ENCODE measurements at regions not wholly inside any gene's neighbourhood (a gene's known extent, or its start where the extent isn't known, plus 50 kb on each side); places are given as distances from the start of the nearest gene placed in this dataset.

DNA sequence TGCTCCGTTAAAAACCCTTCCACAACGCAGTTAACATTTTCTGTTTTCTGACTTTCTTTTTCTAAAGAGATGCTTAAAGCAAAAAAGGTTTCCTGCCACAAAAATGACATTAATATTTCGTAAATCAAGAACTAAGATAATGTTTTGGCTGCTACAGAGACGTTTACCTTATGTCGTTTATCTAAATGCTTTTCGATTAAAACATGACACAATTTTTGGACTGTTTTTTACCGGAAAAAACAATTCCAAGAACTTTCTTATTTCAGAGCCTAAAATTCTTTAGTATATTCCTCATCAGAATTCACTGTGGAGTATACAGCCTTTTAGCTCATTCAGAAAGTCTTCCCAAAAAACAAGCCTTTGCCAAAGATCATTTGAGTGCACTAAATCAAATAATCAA, 278.0 kb upstream of the TCF4 start:
- DNase-seq: no peak

DNA sequence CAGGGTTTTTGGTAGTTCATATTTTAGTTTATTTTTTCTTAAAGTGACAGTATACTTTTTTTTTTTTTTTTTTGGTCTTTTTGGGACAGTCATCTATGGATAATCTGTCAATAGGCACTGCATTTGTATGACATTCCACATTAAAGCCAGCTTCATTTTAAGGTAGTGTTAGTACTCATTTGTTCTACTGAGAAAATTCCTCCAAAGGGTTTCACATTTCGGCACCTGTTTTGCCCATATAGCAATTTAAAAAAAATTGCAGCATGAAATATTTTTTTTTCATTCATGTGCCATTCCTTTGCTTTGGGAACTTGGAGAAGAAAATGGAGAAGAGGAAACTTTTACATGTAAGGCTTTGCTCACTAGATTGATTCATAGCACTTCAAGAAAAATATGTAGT, 276.3 kb upstream of the TCF4 start:
- no peak for DNase-seq

DNA sequence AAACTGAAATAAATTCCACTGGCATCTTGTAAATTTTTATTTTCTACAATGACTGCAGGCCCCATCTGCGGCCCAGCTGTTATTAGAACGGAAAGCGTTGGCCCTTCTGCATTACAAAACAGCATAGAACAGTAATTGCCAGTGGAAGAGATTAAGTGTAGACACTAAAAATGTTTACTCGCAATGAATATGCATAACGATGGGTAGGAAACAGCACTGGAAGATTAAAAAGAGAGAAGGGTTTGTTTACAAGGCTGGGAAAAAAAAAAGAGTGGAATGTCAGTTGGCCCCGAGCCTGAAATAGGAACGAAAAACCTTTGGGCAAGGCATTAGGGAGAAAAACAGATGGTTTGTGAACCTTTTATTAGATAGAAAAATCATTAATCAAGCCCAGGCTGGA, 275.9 kb upstream of the TCF4 start:
- DNase-seq: no peak

DNA sequence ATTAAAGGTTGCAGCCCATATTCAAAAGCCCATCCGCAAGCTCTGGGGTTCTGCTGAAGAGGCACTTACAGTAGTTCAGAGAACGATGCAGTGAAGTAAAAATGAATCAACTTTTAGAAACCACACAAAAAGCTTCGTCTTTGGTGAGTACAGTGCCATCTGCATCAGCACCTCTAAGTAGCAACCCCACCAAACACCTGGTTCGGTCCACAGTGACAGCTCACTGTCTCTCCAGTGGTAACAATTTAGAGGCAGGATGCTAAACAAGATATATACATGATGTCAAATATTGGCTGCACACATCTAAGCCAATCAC, 275.4 kb upstream of the TCF4 start:
- no peak for DNase-seq

DNA sequence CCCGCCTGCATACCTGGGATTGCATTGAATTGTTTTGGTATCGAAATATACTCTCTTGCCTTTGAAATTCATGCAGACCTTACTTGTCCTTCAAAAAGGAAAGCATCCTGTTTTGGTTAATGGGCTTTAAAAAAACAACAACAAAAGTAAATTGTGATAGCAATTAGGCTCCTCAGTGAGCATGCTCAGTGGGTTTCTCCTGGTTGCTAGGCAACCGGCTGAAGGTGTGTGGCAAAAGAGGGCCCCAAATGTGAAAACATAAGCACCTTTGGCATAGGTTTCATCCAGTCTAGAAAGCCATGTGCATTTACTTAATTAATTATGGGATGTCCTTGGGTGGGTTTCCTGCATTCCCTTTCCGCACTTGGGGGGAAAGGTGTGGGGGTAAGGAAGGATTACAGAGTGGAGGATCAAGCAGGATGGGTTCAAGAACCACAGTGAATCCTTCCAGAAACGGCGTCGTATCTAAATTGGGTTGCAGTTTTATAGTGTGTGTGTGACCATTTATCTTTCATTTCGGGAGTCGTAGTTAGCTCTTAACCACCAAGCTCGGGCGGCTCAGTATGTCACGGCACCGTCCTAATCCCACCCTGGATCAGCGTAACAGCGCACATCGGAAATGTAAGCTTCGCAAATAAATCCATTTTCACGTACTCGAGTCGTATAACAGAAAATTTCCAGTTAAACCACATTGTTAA, 274.9 kb upstream of the TCF4 start:
- no peak for DNase-seq

DNA sequence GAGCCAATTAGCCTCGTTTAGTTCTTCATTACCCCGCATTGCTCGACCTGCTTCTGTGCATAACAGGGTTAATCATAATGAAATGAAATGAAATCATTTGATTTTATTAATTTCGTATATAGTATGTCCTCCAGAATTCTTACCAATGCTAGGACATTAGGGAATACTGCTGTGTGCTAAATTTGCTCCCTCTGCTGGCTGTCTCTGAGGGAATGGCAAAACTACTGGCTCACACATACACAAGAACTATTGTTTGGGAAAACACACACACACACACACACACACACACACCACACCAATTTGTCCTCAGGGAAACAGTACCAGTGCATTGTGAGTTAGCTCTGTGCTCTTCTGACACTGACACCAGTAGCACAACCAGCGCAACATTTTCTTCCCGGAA, 273.3 kb upstream of the TCF4 start:
- no peak for DNase-seq

- DNase-seq: no peak
These were observed 270.9 kb upstream of the TCF4 start for GRCh38 chr18:55858661-55859515.

- DNase-seq: no peak
These were observed 270.0 kb upstream of the TCF4 start for GRCh38 chr18:55857956-55858355.

DNA sequence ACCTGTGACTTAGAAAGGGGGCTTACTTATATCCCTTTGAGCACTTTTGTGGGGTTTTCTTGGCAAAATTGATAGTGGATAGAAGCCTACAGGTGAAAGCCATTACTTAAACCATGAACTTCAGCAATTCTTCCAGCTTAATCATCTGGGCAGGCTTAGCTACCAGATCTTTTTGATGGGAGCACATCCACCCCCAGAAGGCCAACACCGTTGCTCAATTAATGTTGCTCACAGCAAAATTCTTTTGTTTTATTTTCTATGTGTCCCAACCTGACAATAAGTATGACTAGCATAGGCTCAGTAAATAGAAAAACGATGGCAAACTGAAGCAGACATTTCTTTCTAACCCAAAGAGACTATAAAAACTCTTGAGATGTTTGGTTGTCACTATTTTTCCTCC, 269.4 kb upstream of the TCF4 start:
- no peak for DNase-seq

DNA sequence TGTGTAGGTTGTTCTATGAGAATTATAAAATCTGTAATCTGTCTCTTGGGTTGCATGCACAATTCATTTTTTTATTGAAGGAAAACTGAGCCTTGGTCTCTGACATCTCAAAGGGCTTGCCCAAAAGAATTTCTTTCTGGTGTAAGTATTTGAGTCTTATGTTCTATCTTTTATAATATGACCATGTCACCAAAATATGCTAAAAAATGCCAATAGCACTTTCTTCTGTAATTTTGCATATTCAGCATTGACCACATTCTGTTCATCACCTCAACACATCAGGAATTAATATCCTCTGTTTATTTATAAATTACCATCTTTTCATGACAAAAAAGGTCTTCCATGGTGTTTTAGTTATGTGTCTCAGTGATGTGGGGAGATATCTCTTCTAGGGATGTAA, 268.7 kb upstream of the TCF4 start:
- DNase-seq: no peak

DNA sequence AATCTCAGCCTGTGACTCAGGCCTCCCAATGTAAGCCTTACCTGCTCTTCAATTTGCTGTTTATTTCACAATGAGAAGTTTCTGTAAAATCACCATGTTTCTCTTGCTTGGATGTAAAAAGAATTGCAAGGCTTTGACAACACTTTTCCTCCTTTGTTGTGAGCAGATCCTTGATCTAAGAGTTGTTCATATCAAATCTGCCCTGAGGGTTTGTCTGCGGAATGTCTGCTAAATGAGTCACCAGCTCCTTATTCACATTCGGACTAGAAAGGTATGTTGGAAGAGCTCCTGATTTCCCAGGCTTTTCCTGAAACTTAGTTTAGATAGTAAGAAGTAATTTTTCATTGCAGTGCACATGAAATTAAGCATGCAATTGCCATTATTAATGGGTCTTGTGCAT, 268.2 kb upstream of the TCF4 start:
- no peak for DNase-seq

- DNase-seq: no peak
These were observed 265.3 kb upstream of the TCF4 start for GRCh38 chr18:55853268-55853667.

- DNase-seq: no peak
These were observed 262.9 kb upstream of the TCF4 start for GRCh38 chr18:55850904-55851303.

GRCh38 chr18:55849391-55849790, 261.4 kb upstream of the TCF4 start:
- DNase-seq: no peak

GRCh38 chr18:55847960-55848359, 260.0 kb upstream of the TCF4 start:
- DNase-seq: no peak

DNA sequence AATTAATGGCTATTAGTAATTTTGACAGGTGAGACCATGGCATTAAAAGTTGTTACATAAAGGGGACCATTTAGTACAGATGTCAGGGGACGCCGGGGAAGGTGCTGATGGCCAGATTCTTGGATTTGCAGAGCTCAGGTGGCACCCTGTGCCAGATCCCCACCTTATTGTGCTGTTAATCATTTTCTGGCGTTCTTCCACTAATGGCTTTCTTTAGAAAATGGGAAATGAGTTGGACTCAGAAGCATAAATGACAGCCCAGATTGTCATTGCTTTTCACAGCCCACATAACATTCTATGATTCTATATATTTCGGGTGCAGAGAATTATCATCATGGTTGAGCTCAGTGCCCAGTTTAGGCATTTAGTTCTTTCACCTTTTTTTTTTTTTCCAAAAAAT, 257.2 kb upstream of the TCF4 start:
- no peak for DNase-seq

DNA sequence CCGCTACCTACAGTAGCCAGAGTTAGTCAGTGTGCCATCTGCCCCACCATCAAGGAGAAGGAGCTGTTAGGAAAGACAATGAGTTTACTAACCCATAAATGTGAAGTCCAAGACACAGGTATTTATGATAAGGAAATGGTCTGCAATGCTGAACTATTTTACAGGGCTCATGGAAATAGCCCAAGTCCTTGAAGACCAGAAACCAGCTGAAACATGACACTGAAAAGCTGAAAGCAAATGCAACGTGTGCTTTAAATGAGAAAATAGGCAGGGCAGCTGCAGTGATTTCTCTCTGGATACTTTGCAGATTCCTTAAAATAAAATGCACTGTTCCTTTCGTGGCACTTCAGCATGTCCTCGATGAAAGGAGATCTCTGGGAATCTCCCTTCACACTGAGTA, 256.4 kb upstream of the TCF4 start:
- DNase-seq: no peak

DNA sequence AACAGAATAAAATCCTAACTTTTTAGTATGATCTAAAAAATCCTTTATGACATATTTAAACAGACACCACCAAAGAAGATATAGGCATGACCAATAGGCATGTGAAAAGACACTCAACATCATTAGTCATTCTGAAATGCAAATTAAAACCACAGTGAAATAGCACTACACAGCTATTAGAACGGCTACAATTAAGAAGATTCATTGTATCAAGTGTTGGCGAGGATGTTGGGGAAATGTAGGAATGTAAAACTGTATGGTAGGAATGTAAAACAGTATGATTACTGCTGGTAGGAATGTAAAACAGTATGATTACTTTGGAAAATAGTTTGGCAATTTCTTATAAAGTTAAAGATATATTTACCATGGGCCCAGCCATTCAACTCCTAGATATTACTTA, 253.3 kb upstream of the TCF4 start:
- DNase-seq: no peak

GRCh38 chr18:55840601-55841170, 252.7 kb upstream of the TCF4 start:
- no peak for DNase-seq

- DNase-seq: no peak
These were observed 251.4 kb upstream of the TCF4 start for GRCh38 chr18:55839343-55839742.

- DNase-seq: no peak
These were observed 250.8 kb upstream of the TCF4 start for GRCh38 chr18:55838841-55839240.

GRCh38 chr18:55838319-55838718, 250.3 kb upstream of the TCF4 start:
- DNase-seq: no peak

DNA sequence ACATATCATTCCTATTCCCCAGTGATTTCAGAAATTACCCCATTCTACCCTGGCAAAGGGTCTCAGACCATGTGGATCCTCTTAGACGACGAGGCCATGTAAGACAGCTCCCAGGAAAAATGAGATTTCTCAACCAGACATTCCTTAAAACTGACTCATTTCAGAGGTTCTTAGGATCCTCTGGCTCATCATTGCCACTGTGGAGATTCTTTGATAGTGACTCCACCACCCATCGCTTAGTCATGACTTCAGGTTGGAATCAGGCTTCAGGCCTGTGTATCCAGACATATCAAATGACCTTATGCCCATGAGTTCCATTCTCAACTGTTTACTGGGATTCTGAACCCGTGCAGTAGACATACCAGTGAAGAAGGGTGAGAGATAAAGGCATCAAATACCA, 245.6 kb upstream of the TCF4 start:
- DNase-seq: no peak

GRCh38 chr18:55830544-55830943, 242.6 kb upstream of the TCF4 start:
- DNase-seq: no peak

- no peak for DNase-seq
These were observed 233.2 kb upstream of the TCF4 start for GRCh38 chr18:55821219-55821618.
